GM12891 (cell line): ENCODE measurements at regions not wholly inside any gene's neighbourhood (a gene's known extent, or its start where the extent isn't known, plus 50 kb on each side); places are given as distances from the start of the nearest gene placed in this dataset.

ENCODE experiments used
- POLR2A ChIP-seq: IDR thresholded peaks from 2 replicates; pipeline ENCODE4 v1.6.1; 2011; ENCODE audit warnings: low read depth, low read length, control low read depth
- POLR2AphosphoS5 ChIP-seq: IDR thresholded peaks from 2 replicates; pipeline ENCODE4 v1.6.1; 2011; ENCODE audit warnings: low read depth, low read length, control low read depth
- POU2F2 ChIP-seq: IDR thresholded peaks from 2 replicates; pipeline ENCODE4 v1.6.1; 2011; ENCODE audit warnings: low read depth, mild to moderate bottlenecking, control low read depth, low read length, moderate library complexity
- SPI1 ChIP-seq: IDR thresholded peaks from 2 replicates; pipeline ENCODE4 v1.6.1; 2011; ENCODE audit warnings: low read depth, low read length, control low read depth
- TAF1 ChIP-seq: IDR thresholded peaks from 2 replicates; pipeline ENCODE4 v1.6.1; 2011; ENCODE audit warnings: low read depth, low read length, control low read depth

DNA sequence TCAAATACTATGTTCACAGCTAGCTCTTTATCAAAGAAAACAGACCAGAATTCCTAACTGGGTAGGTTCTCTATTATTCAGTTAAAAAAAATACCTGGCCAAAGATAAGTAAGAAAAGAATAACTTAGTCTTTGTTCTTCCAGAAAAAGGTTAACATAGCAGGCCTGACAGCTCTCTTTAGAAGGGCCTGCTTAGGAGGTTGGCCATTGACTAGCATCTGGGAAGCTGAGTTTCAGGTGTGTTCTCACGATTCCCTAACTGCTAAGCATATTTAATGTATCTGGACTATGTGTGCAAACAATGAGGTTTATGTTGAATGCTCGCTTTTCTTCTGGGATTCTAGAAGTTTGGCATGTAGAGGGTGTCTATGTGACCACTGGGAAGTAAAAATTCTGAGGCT, 618.9 kb downstream of the HACE1 start:
- TF ChIP-seq POLR2A: no peak
- TF ChIP-seq POLR2AphosphoS5: no peak
- TF ChIP-seq TAF1: no peak
- TF ChIP-seq SPI1: no peak
- no peak for TF ChIP-seq POU2F2
